Type B pancreatic cell (in vitro differentiated cells): ENCODE measurements at regions not wholly inside any gene's neighbourhood (a gene's known extent, or its start where the extent isn't known, plus 50 kb on each side); places are given as distances from the start of the nearest gene placed in this dataset.
A peak's percentile ranks its signal among the peaks of the same experiment; 100 is the strongest.

Source experiments
- DNase-seq: peaks from one replicate; pipeline ENCODE4 v3.0.0; 2021; ENCODE audit warnings: mixed read lengths; ENCODE audit not compliant: unreplicated experiment; ENCODE audit errors: extremely low spot score
- H3K27ac Mint-ChIP-seq: 2 replicates; pipeline ENCODE4 v1.8.0; 2021; ENCODE audit warnings: mild to moderate bottlenecking, mixed read lengths
- H3K27me3 Mint-ChIP-seq: 2 replicates; pipeline ENCODE4 v1.8.0; 2021; ENCODE audit warnings: mixed read lengths
- H3K36me3 Mint-ChIP-seq: 2 replicates; pipeline ENCODE4 v1.8.0; 2021; ENCODE audit warnings: mixed read lengths
- H3K4me1 Mint-ChIP-seq: one replicate; pipeline ENCODE4 v1.8.0; 2021; ENCODE audit warnings: mixed read lengths; ENCODE audit not compliant: unreplicated experiment
- H3K4me3 Mint-ChIP-seq: 2 replicates; pipeline ENCODE4 v1.8.0; 2021; ENCODE audit warnings: mild to moderate bottlenecking, mixed read lengths
- H3K9me3 Mint-ChIP-seq: 2 replicates; pipeline ENCODE4 v1.8.0; 2021; ENCODE audit warnings: mixed read lengths
- CTCF ChIP-seq: fragments of 200-600 bp; sonication (generic); conservative IDR thresholded peaks from 2 replicates; pipeline ENCODE4 v1.5.0; 2021; ENCODE audit warnings: antibody characterized with exemption, mild to moderate bottlenecking

GRCh38 chr5:61905613-61906012, 400.4 kb upstream of the KIF2A start:
- TF ChIP-seq CTCF = no peak
- Mint-ChIP-seq H3K9me3 (no peaks in the 10 kb centered on the region), H3K27me3 (peaks cover 4% of the 10 kb centered on the region), H3K36me3 (no peaks in the 10 kb centered on the region), H3K4me3 (no peak overlapping the region), H3K4me1 (no peaks in the 10 kb centered on the region), H3K27ac (no peak overlapping the region)
- DNase-seq = no peak

- Mint-ChIP-seq H3K36me3 (no peaks in the 10 kb centered on the region), H3K27me3 (peaks cover 4% of the 10 kb centered on the region), H3K4me1 (no peaks in the 10 kb centered on the region), H3K4me3 (no peak overlapping the region), H3K27ac (no peak overlapping the region), H3K9me3 (no peaks in the 10 kb centered on the region)
- no peak for DNase-seq
- TF ChIP-seq CTCF = no peak
These were observed 399.2 kb upstream of the KIF2A start for GRCh38 chr5:61906820-61907219.

GRCh38 chr5:61907995-61908394, 398.0 kb upstream of the KIF2A start:
- H3K4me3 Mint-ChIP-seq = no peak overlapping the region
- no peaks in the 10 kb centered on the region for H3K36me3 Mint-ChIP-seq
- peaks cover 4% of the 10 kb centered on the region for H3K9me3 Mint-ChIP-seq
- H3K27me3 Mint-ChIP-seq = peaks cover 4% of the 10 kb centered on the region
- no peak for TF ChIP-seq CTCF
- DNase-seq = no peak
- no peak overlapping the region for H3K27ac Mint-ChIP-seq
- no peaks in the 10 kb centered on the region for H3K4me1 Mint-ChIP-seq

GRCh38 chr5:61910771-61911170, 395.2 kb upstream of the KIF2A start:
- no peak for DNase-seq
- peaks cover 7% of the 10 kb centered on the region for H3K27me3 Mint-ChIP-seq
- no peak overlapping the region for H3K4me3 Mint-ChIP-seq
- H3K9me3 Mint-ChIP-seq = peaks cover 4% of the 10 kb centered on the region
- TF ChIP-seq CTCF = no peak
- no peak overlapping the region for H3K27ac Mint-ChIP-seq
- no peaks in the 10 kb centered on the region for H3K4me1 Mint-ChIP-seq
- H3K36me3 Mint-ChIP-seq = no peaks in the 10 kb centered on the region

- no peak overlapping the region for H3K4me3 Mint-ChIP-seq
- peaks cover 4% of the 10 kb centered on the region for H3K9me3 Mint-ChIP-seq
- H3K36me3 Mint-ChIP-seq = no peaks in the 10 kb centered on the region
- no peak overlapping the region for H3K27ac Mint-ChIP-seq
- H3K4me1 Mint-ChIP-seq = peaks cover 4% of the 10 kb centered on the region
- H3K27me3 Mint-ChIP-seq = peaks cover 3% of the 10 kb centered on the region
- no peak for DNase-seq
- no peak for TF ChIP-seq CTCF
These were observed 393.4 kb upstream of the KIF2A start for GRCh38 chr5:61912559-61912958.

- peaks cover 4% of the 10 kb centered on the region for H3K9me3 Mint-ChIP-seq
- no peaks in the 10 kb centered on the region for H3K36me3 Mint-ChIP-seq
- H3K4me3 Mint-ChIP-seq = no peak overlapping the region
- no peak for DNase-seq
- peaks cover 3% of the 10 kb centered on the region for H3K27me3 Mint-ChIP-seq
- peaks cover 4% of the 10 kb centered on the region for H3K4me1 Mint-ChIP-seq
- no peak overlapping the region for H3K27ac Mint-ChIP-seq
- peak; percentile 23 for TF ChIP-seq CTCF
These were observed 390.4 kb upstream of the KIF2A start for GRCh38 chr5:61915646-61916045.
